ENCODE measurements at regions not wholly inside any gene's neighbourhood (a gene's known extent, or its start where the extent isn't known, plus 50 kb on each side); places are given as distances from the start of the nearest gene placed in this dataset.
"Not testable (repeated sequence)": the region's sequence is repeated elsewhere in the genome, so short reads cannot be mapped to it uniquely, and the experiment has no call there.

GRCh38 chr10:108048898-108049297 lies 884.4 kb upstream of the SORCS1 start:
- DNase-seq = no peak

- DNase-seq = no peak
Observed at GRCh38 chr10:108039821-108040584, 875.5 kb upstream of the SORCS1 start.

GRCh38 chr10:108037061-108037460 lies 872.6 kb upstream of the SORCS1 start:
- no peak for DNase-seq

GRCh38 chr10:108036265-108036664 lies 871.8 kb upstream of the SORCS1 start:
- no peak for DNase-seq

GRCh38 chr10:108034829-108035228 lies 870.3 kb upstream of the SORCS1 start:
- DNase-seq = no peak

GRCh38 chr10:108033518-108033917 lies 869.0 kb upstream of the SORCS1 start:
- DNase-seq = not testable (repeated sequence)

- no peak for DNase-seq
Observed at GRCh38 chr10:108031505-108031904, 867.0 kb upstream of the SORCS1 start.

- DNase-seq = no peak
Observed at GRCh38 chr10:108014902-108015177, 850.3 kb upstream of the SORCS1 start.

- no peak for DNase-seq
Observed at GRCh38 chr10:108014145-108014901, 849.8 kb upstream of the SORCS1 start.

GRCh38 chr10:108005627-108006026 lies 841.1 kb upstream of the SORCS1 start:
- DNase-seq = no peak

GRCh38 chr10:108003576-108003975 lies 839.1 kb upstream of the SORCS1 start:
- DNase-seq = no peak

GRCh38 chr10:108003061-108003460 lies 838.6 kb upstream of the SORCS1 start:
- DNase-seq = no peak

GRCh38 chr10:108000365-108000764 lies 835.9 kb upstream of the SORCS1 start:
- DNase-seq = no peak

GRCh38 chr10:107994621-107995270 lies 830.2 kb upstream of the SORCS1 start:
- DNase-seq = no peak

- no peak for DNase-seq
Observed at GRCh38 chr10:107986571-107986970, 822.1 kb upstream of the SORCS1 start.

- no peak for DNase-seq
Observed at GRCh38 chr10:107984581-107984980, 820.1 kb upstream of the SORCS1 start.

GRCh38 chr10:107984149-107984548 lies 819.6 kb upstream of the SORCS1 start:
- no peak for DNase-seq

GRCh38 chr10:107978455-107978854 lies 813.9 kb upstream of the SORCS1 start:
- no peak for DNase-seq

GRCh38 chr10:107971973-107972372 lies 807.5 kb upstream of the SORCS1 start:
- DNase-seq = peak; percentile 85

- no peak for DNase-seq
Observed at GRCh38 chr10:107971411-107971810, 806.9 kb upstream of the SORCS1 start.

GRCh38 chr10:107970512-107970911 lies 806.0 kb upstream of the SORCS1 start:
- no peak for DNase-seq

GRCh38 chr10:107969936-107970335 lies 805.4 kb upstream of the SORCS1 start:
- no peak for DNase-seq

- DNase-seq = no peak
Observed at GRCh38 chr10:107966826-107967225, 802.3 kb upstream of the SORCS1 start.
